ENCODE measurements at regions not wholly inside any gene's neighbourhood (a gene's known extent, or its start where the extent isn't known, plus 50 kb on each side); places are given as distances from the start of the nearest gene placed in this dataset.

GRCh38 chr15:31782016-31782783, 248.1 kb upstream of the CHRNA7 start:
- DNase-seq = no peak

- no peak for DNase-seq
These were observed 247.4 kb upstream of the CHRNA7 start for GRCh38 chr15:31782951-31783350.

- no peak for DNase-seq
These were observed 244.0 kb upstream of the CHRNA7 start for GRCh38 chr15:31786360-31786759.

- no peak for DNase-seq
These were observed 242.2 kb upstream of the CHRNA7 start for GRCh38 chr15:31788104-31788503.

GRCh38 chr15:31792611-31793199, 237.6 kb upstream of the CHRNA7 start:
- DNase-seq = no peak

GRCh38 chr15:31799319-31799714, 231.0 kb upstream of the CHRNA7 start:
- DNase-seq = no peak

- no peak for DNase-seq
These were observed 230.5 kb upstream of the CHRNA7 start for GRCh38 chr15:31799715-31800321.

GRCh38 chr15:31801152-31801551, 229.2 kb upstream of the CHRNA7 start:
- no peak for DNase-seq

GRCh38 chr15:31802761-31803160, 227.6 kb upstream of the CHRNA7 start:
- DNase-seq = no peak

GRCh38 chr15:31803388-31803884, 226.9 kb upstream of the CHRNA7 start:
- no peak for DNase-seq

GRCh38 chr15:31805090-31805662, 225.1 kb upstream of the CHRNA7 start:
- DNase-seq = no peak

GRCh38 chr15:31806106-31806505, 224.2 kb upstream of the CHRNA7 start:
- DNase-seq = no peak

- DNase-seq = no peak
These were observed 218.7 kb upstream of the CHRNA7 start for GRCh38 chr15:31811641-31812040.

GRCh38 chr15:31814082-31814481, 216.2 kb upstream of the CHRNA7 start:
- no peak for DNase-seq

- no peak for DNase-seq
These were observed 214.7 kb upstream of the CHRNA7 start for GRCh38 chr15:31815411-31816155.

- no peak for DNase-seq
These were observed 207.9 kb upstream of the CHRNA7 start for GRCh38 chr15:31822463-31822862.

GRCh38 chr15:31824024-31824423, 206.3 kb upstream of the CHRNA7 start:
- no peak for DNase-seq

GRCh38 chr15:31828594-31828993, 201.7 kb upstream of the CHRNA7 start:
- DNase-seq = no peak

- DNase-seq = no peak
These were observed 199.7 kb upstream of the CHRNA7 start for GRCh38 chr15:31830591-31830990.

GRCh38 chr15:31831596-31831995, 198.7 kb upstream of the CHRNA7 start:
- no peak for DNase-seq

GRCh38 chr15:31834654-31835053, 195.7 kb upstream of the CHRNA7 start:
- DNase-seq = no peak

GRCh38 chr15:31839388-31839787, 190.9 kb upstream of the CHRNA7 start:
- DNase-seq = no peak

Data from cortex of kidney (tissue), 1 donor.